Endodermal cell (in vitro differentiated cells): ENCODE measurements at regions not wholly inside any gene's neighbourhood (a gene's known extent, or its start where the extent isn't known, plus 50 kb on each side); places are given as distances from the start of the nearest gene placed in this dataset.
"Not testable (repeated sequence)": the region's sequence is repeated elsewhere in the genome, so short reads cannot be mapped to it uniquely, and the experiment has no call there.

Experiments
- DNase-seq: peaks from one replicate; pipeline ENCODE4 v3.0.0-alpha.2; 2017
- H3K27ac ChIP-seq: 2 replicates; pipeline ENCODE4 v1.5.1; 2013; ENCODE audit warnings: mild to moderate bottlenecking, low read depth, low read length, moderate library complexity
- H3K27me3 ChIP-seq: 2 replicates; pipeline ENCODE4 v1.6.1; 2013; ENCODE audit warnings: mild to moderate bottlenecking, low read length, moderate library complexity; ENCODE audit not compliant: insufficient read depth, control insufficient read depth, poor library complexity, severe bottlenecking
- H3K36me3 ChIP-seq: 2 replicates; pipeline ENCODE4 v1.7.0; 2013; ENCODE audit warnings: mild to moderate bottlenecking, low read length, moderate library complexity; ENCODE audit not compliant: control insufficient read depth, insufficient read depth
- H3K4me1 ChIP-seq: one replicate; pipeline ENCODE4 v1.7.0; 2013; ENCODE audit warnings: low read length; ENCODE audit not compliant: control insufficient read depth, insufficient read depth
- H3K4me3 ChIP-seq: 2 replicates; pipeline ENCODE4 v1.5.1; 2013; ENCODE audit warnings: mild to moderate bottlenecking, low read length, moderate library complexity
- H3K9ac ChIP-seq: 2 replicates; pipeline ENCODE4 v1.6.1; 2013; ENCODE audit warnings: mild to moderate bottlenecking, low read length, moderate library complexity; ENCODE audit not compliant: poor library complexity, severe bottlenecking; ENCODE audit errors: extremely low read depth
- H3K9me3 ChIP-seq: 2 replicates; pipeline ENCODE4 v1.6.1; 2013; ENCODE audit warnings: mild to moderate bottlenecking, low read length, moderate library complexity; ENCODE audit not compliant: control insufficient read depth
- H3K27ac Mint-ChIP-seq: 2 replicates; pipeline ENCODE4 v1.8.0; 2020; ENCODE audit warnings: mixed read lengths
- H3K27me3 Mint-ChIP-seq: 2 replicates; pipeline ENCODE4 v1.8.0; 2021; ENCODE audit warnings: mild to moderate bottlenecking, mixed read lengths; ENCODE audit not compliant: insufficient read depth
- H3K36me3 Mint-ChIP-seq: 2 replicates; pipeline ENCODE4 v1.8.0; 2020; ENCODE audit warnings: low read depth, mixed read lengths
- H3K4me1 Mint-ChIP-seq: 2 replicates; pipeline ENCODE4 v1.8.0; 2020; ENCODE audit warnings: mixed read lengths
- H3K4me3 Mint-ChIP-seq: 2 replicates; pipeline ENCODE4 v1.8.0; 2020; ENCODE audit warnings: mild to moderate bottlenecking, moderate library complexity, mixed read lengths
- H3K9me3 Mint-ChIP-seq: 2 replicates; pipeline ENCODE4 v1.8.0; 2020; ENCODE audit warnings: mild to moderate bottlenecking, mixed read lengths
- WGBS, 2 experiments: methylation state at CpG; one replicate each; pipeline versions ENCODE4 v1.1.5 to v1.1.7; 2013; ENCODE audit warnings: missing lambda C conversion rate in 2 of 2, mixed read lengths in 1 of 2; ENCODE audit not compliant: insufficient coverage in 1 of 2, insufficient read length in 1 of 2; 5-methylcytosine and 5-hydroxymethylcytosine counted together
- TF ChIP-seq, protein P1 (sequence below): fragments of 200-600 bp; sonication (generic); conservative IDR thresholded peaks from 2 replicates; pipeline ENCODE4 v1.5.0; 2021; ENCODE audit warnings: antibody characterized with exemption, mild to moderate bottlenecking

DNA sequence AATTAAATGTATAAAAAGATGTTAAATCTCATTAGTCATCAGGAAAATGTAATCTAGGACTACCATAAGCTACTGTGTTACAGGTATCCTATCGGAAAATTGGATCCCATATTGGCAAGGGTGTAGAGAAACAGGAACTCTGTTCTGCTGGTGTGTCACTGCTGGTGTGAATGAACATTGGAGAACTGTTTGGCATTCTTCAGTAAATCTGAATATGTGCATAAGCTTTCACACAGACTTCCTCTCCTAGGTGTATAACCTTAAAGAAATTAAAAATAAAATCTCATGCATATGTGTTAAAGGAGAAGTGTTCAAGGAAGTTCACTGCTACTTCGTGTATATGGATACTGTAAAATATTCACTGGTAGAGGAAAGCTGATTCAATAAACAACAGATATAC is 484.6 kb upstream of the TLE4 start:
- no peaks in the 10 kb centered on the region for H3K27me3 Mint-ChIP-seq
- no peak overlapping the region for H3K27ac Mint-ChIP-seq

DNA sequence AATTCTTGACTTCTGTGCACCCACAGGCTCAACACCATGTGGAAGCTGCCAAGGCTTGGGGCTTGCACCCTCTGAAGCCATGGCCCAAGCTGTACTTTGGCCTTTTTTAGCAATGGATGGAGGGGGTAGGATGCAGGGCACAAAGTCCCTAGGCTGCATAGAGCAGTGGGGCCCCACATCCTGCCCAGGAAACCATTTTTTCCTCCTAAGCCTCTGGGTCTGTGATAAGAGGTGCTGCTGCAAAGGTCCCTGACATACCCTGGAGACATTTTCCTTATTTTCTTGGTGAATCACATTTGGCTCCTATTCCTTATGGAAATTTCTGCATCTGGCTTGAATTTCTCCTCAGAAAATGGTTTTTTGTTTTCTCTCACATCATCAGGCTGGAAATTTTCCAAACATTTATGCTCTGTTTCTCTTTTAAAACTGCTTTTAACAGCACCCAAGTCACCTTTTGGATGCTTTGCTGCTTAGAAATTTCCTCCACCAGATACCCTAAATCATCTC is 482.7 kb upstream of the TLE4 start:
- no peaks in the 10 kb centered on the region for H3K4me1 ChIP-seq
- Mint-ChIP-seq H3K4me3 (no peak overlapping the region), H3K27ac (no peak overlapping the region), H3K9me3 (peaks cover 24% of the 10 kb centered on the region), H3K36me3 (peaks cover 6% of the 10 kb centered on the region), H3K4me1 (no peaks in the 10 kb centered on the region), H3K27me3 (no peaks in the 10 kb centered on the region)
- no peak overlapping the region for H3K9ac ChIP-seq
- no peaks in the 10 kb centered on the region for H3K9me3 ChIP-seq
- H3K27me3 ChIP-seq: no peaks in the 10 kb centered on the region
- no peak overlapping the region for H3K4me3 ChIP-seq
- H3K36me3 ChIP-seq: no peaks in the 10 kb centered on the region
- TF ChIP-seq, protein P1, sequence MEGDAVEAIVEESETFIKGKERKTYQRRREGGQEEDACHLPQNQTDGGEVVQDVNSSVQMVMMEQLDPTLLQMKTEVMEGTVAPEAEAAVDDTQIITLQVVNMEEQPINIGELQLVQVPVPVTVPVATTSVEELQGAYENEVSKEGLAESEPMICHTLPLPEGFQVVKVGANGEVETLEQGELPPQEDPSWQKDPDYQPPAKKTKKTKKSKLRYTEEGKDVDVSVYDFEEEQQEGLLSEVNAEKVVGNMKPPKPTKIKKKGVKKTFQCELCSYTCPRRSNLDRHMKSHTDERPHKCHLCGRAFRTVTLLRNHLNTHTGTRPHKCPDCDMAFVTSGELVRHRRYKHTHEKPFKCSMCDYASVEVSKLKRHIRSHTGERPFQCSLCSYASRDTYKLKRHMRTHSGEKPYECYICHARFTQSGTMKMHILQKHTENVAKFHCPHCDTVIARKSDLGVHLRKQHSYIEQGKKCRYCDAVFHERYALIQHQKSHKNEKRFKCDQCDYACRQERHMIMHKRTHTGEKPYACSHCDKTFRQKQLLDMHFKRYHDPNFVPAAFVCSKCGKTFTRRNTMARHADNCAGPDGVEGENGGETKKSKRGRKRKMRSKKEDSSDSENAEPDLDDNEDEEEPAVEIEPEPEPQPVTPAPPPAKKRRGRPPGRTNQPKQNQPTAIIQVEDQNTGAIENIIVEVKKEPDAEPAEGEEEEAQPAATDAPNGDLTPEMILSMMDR: no peak
- DNase-seq: no peak
- no peak overlapping the region for H3K27ac ChIP-seq

More for the DNA sequence above, 484.6 kb upstream of the TLE4 start:
- Histone ChIP-seq H3K27ac (no peak overlapping the region), H3K9ac (no peak overlapping the region), H3K27me3 (no peaks in the 10 kb centered on the region), H3K4me1 (no peaks in the 10 kb centered on the region), H3K9me3 (peaks cover 4% of the 10 kb centered on the region), H3K4me3 (no peak overlapping the region), H3K36me3 (no peaks in the 10 kb centered on the region)
- H3K9me3 Mint-ChIP-seq: peaks cover 27% of the 10 kb centered on the region
- 100% methylated on average over 1 of the region's 2 CpGs for WGBS, 2 experiments
- DNase-seq: no peak
- TF ChIP-seq, protein P1: no peak
- H3K4me3 Mint-ChIP-seq: no peak overlapping the region
- H3K4me1 Mint-ChIP-seq: no peaks in the 10 kb centered on the region
- peaks cover 6% of the 10 kb centered on the region for H3K36me3 Mint-ChIP-seq

DNA sequence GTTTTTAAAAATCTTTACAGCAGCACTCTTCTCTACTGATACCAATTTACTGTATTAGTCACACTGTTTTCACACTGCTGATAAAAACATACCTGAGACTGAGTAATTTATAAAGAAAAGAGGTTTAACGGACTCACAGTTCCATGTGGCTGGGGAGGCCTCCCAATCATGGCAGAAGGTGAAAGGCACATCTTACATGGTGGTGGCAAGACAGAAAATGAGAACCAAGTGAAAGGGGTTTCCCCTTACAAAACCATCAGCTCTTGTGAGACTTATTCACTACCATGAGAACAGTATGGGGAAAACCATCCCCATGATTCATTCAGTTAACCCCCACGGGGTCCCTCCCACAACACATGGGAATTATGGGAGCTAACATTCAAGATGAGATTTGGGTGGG is 481.9 kb upstream of the TLE4 start:
- H3K4me1 Mint-ChIP-seq, H3K27ac Mint-ChIP-seq, H3K9me3 ChIP-seq, H3K9ac ChIP-seq, H3K36me3 ChIP-seq, H3K27ac ChIP-seq, H3K4me3 ChIP-seq, H3K27me3 ChIP-seq, DNase-seq, H3K4me1 ChIP-seq, H3K36me3 Mint-ChIP-seq, H3K27me3 Mint-ChIP-seq, H3K4me3 Mint-ChIP-seq: not testable (repeated sequence)
- WGBS, 2 experiments: 89 to 90% methylated on average over 2 of the region's 2 CpGs
- peaks cover 24% of the 10 kb centered on the region for H3K9me3 Mint-ChIP-seq

DNA sequence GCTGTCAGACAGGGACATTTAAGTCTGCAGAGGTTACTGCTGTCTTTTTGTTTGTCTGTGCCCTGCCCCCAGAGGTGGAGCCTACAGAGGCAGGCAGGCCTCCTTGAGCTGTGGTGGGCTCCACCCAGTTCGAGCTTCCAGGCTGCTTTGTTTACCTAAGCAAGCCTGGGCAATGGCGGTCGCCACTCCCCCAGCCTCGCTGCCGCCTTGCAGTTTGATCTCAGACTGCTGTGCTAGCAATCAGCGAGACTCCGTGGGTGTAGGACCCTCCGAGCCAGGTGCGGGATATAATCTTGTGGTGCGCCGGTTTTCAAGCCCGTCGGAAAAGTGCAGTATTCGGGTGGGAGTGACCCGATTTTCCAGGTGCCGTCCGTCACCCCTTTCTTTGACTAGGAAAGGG is 468.5 kb upstream of the TLE4 start:
- H3K4me3 ChIP-seq, H3K36me3 Mint-ChIP-seq, DNase-seq, H3K4me1 ChIP-seq, H3K9me3 ChIP-seq, H3K27ac Mint-ChIP-seq, H3K27ac ChIP-seq, H3K4me1 Mint-ChIP-seq, H3K36me3 ChIP-seq, H3K27me3 Mint-ChIP-seq, H3K4me3 Mint-ChIP-seq, H3K9ac ChIP-seq, H3K27me3 ChIP-seq: not testable (repeated sequence)
- 89 to 96% methylated on average over 9 to 17 of the region's 17 CpGs for WGBS, 2 experiments
- H3K9me3 Mint-ChIP-seq: peaks cover 18% of the 10 kb centered on the region
